ENCODE measurements at regions not wholly inside any gene's neighbourhood (a gene's known extent, or its start where the extent isn't known, plus 50 kb on each side); places are given as distances from the start of the nearest gene placed in this dataset.

DNA sequence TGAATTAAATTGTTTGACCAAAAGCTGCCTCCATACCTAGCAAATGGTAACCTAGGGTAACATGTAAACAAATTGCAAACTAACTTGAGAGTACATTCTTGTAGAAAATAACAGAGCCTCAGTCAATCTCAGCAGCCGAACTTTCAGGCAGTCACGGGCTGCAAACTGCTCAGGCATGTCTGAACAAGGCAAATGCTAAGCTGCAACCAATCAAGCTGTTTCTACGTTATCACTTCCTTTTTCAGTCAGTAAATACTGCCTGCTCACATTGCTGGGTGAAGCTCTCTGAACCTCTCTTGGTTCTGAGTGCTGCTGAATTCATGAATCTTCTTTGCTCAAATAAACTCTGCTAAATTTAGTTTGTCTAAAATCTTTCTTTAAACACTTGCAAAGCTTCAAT lies 1212.4 kb downstream of the SORCS1 start:
- Mint-ChIP-seq H3K27ac (no peak overlapping the region), H3K4me1 (peaks cover 2% of the 10 kb centered on the region), H3K4me3 (no peak overlapping the region), H3K9me3 (ENCODE audit: insufficient read depth) (no peaks in the 10 kb centered on the region), H3K27me3 (no peaks in the 10 kb centered on the region)
- Histone ChIP-seq H3K79me2 (ENCODE audit: control insufficient read depth, insufficient read depth, low read length) (no peaks in the 10 kb centered on the region), H2AFZ (ENCODE audit: insufficient read depth, low read depth, low read length, poor library complexity, severe bottlenecking) (no peak overlapping the region), H3K27me3 (replicated peaks in 1 of 4; ENCODE audit: control extremely low read depth in 1 of 4, control insufficient read depth in 3 of 4, insufficient read depth in 4 of 4, low read length in 3 of 4) (no peaks in the 10 kb centered on the region), H3K4me1 (ENCODE audit: control insufficient read depth in 2 of 2, insufficient read depth in 2 of 2, low read length in 2 of 2) (no peaks in the 10 kb centered on the region), H4K20me1 (ENCODE audit: control insufficient read depth, insufficient read depth, low read length, poor library complexity, severe bottlenecking) (no peaks in the 10 kb centered on the region), H3K4me2 (replicated peaks; ENCODE audit: low read depth, low read length, poor library complexity, severe bottlenecking) (no peak overlapping the region), H3K4me3 (ENCODE audit: control extremely low read depth in 1 of 5, extremely low read depth in 1 of 5, insufficient read depth in 1 of 5, low read depth in 2 of 5, low read length in 4 of 5) (no peak overlapping the region), H3K9me3 (ENCODE audit: control extremely low read depth in 1 of 3, control insufficient read depth in 2 of 3, insufficient read depth in 1 of 3, low read length in 2 of 3) (no peaks in the 10 kb centered on the region), H3K36me3 (replicated peaks in 1 of 2; ENCODE audit: control extremely low read depth in 1 of 2, control insufficient read depth in 1 of 2, extremely low read depth in 1 of 2, insufficient read depth in 2 of 2, low read length in 1 of 2) (no peaks in the 10 kb centered on the region), H3K27ac (ENCODE audit: low read length in 2 of 2) (no peak overlapping the region), H3K9ac (ENCODE audit: low read length) (no peak overlapping the region)
- DNase-seq (peak; percentile 19), ATAC-seq (ENCODE audit: low read depth) (no peak)
- ChIA-PET POLR2A (no interaction called here), CTCF (no interaction called here)
- no peak for TF ChIP-seq EZH2 (IDR thresholded peaks at IDR 0.05; ENCODE audit: borderline replicate concordance, insufficient read depth, low read depth, low read length, poor library complexity, severe bottlenecking)
- TF ChIP-seq, protein P1, sequence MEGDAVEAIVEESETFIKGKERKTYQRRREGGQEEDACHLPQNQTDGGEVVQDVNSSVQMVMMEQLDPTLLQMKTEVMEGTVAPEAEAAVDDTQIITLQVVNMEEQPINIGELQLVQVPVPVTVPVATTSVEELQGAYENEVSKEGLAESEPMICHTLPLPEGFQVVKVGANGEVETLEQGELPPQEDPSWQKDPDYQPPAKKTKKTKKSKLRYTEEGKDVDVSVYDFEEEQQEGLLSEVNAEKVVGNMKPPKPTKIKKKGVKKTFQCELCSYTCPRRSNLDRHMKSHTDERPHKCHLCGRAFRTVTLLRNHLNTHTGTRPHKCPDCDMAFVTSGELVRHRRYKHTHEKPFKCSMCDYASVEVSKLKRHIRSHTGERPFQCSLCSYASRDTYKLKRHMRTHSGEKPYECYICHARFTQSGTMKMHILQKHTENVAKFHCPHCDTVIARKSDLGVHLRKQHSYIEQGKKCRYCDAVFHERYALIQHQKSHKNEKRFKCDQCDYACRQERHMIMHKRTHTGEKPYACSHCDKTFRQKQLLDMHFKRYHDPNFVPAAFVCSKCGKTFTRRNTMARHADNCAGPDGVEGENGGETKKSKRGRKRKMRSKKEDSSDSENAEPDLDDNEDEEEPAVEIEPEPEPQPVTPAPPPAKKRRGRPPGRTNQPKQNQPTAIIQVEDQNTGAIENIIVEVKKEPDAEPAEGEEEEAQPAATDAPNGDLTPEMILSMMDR (IDR thresholded peaks at IDR 0.05), result no peak
- intact Hi-C loops (cut with micrococcal nuclease), result no loop called here
- WGBS (ENCODE audit: insufficient coverage), result 12% methylated on average over 2 of the region's 3 CpGs

DNA sequence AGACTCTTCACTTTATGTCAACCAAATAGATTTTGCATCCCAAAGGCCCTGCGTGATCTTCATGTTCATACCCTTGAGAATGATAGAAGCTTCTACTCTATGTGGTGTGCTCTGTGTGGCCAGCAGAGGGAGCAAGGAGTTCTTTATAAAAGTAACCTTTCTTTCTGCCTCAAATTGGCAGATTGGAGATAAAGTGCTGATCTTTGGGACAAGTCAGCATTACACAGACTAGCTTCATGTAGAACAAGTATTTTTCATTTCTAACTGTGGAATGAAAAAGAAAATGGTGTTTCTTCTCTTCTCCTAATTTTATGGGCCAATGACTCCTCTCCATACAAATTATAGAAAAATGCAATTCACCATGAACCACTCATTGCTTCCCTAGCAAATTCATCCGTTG lies 1214.1 kb downstream of the SORCS1 start:
- peak; percentile 11 for DNase-seq
- TF ChIP-seq, protein P1 (IDR thresholded peaks at IDR 0.05), result peak; percentile 66
- no peak for TF ChIP-seq EZH2 (IDR thresholded peaks at IDR 0.05; ENCODE audit: borderline replicate concordance, insufficient read depth, low read depth, low read length, poor library complexity, severe bottlenecking)
- no peaks in the 10 kb centered on the region for H3K36me3 ChIP-seq (replicated peaks in 1 of 2; ENCODE audit: control extremely low read depth in 1 of 2, control insufficient read depth in 1 of 2, extremely low read depth in 1 of 2, insufficient read depth in 2 of 2, low read length in 1 of 2)
- H3K4me3 ChIP-seq (ENCODE audit: control extremely low read depth in 1 of 5, extremely low read depth in 1 of 5, insufficient read depth in 1 of 5, low read depth in 2 of 5, low read length in 4 of 5), result no peak overlapping the region
- no CpG with 5 or more reads among the region's 2 CpGs for WGBS (ENCODE audit: insufficient coverage)
- Mint-ChIP-seq H3K27me3 (no peaks in the 10 kb centered on the region), H3K9me3 (ENCODE audit: insufficient read depth) (no peaks in the 10 kb centered on the region), H3K4me3 (no peak overlapping the region), H3K27ac (no peak overlapping the region), H3K4me1 (peaks cover 2% of the 10 kb centered on the region)
- CTCF ChIA-PET, result interaction anchor here (0.9 kb wide), 1 partner anchor 9 kb away, joined by 4 read pairs; no protein-coding TSS in a partner anchor
- H3K4me2 ChIP-seq (replicated peaks; ENCODE audit: low read depth, low read length, poor library complexity, severe bottlenecking), result no peak overlapping the region
- H3K9ac ChIP-seq (ENCODE audit: low read length), result no peak overlapping the region
- H4K20me1 ChIP-seq (ENCODE audit: control insufficient read depth, insufficient read depth, low read length, poor library complexity, severe bottlenecking), result no peaks in the 10 kb centered on the region
- intact Hi-C loops (cut with micrococcal nuclease), result no loop called here
- H3K27ac ChIP-seq (ENCODE audit: low read length in 2 of 2), result no peak overlapping the region
- no peaks in the 10 kb centered on the region for H3K9me3 ChIP-seq (ENCODE audit: control extremely low read depth in 1 of 3, control insufficient read depth in 2 of 3, insufficient read depth in 1 of 3, low read length in 2 of 3)
- POLR2A ChIA-PET, result no interaction called here
- H2AFZ ChIP-seq (ENCODE audit: insufficient read depth, low read depth, low read length, poor library complexity, severe bottlenecking), result no peak overlapping the region
- H3K79me2 ChIP-seq (ENCODE audit: control insufficient read depth, insufficient read depth, low read length), result no peaks in the 10 kb centered on the region
- no peaks in the 10 kb centered on the region for H3K4me1 ChIP-seq (ENCODE audit: control insufficient read depth in 2 of 2, insufficient read depth in 2 of 2, low read length in 2 of 2)
- ATAC-seq (ENCODE audit: low read depth), result no peak
- H3K27me3 ChIP-seq (replicated peaks in 1 of 4; ENCODE audit: control extremely low read depth in 1 of 4, control insufficient read depth in 3 of 4, insufficient read depth in 4 of 4, low read length in 3 of 4), result no peaks in the 10 kb centered on the region

Measured in B cell (primary cell).